DND-41 (cell line): ENCODE measurements at regions not wholly inside any gene's neighbourhood (a gene's known extent, or its start where the extent isn't known, plus 50 kb on each side); places are given as distances from the start of the nearest gene placed in this dataset.

Experiments
- ATAC-seq: fragments of 200-7000 bp; cut with Tn5 transposase; 3 replicates; pipeline ENCODE4 v1.9.1; 2021; ENCODE audit warnings: low read depth; ENCODE audit not compliant: insufficient read depth
- DNase-seq: peaks from one replicate; pipeline ENCODE4 v3.0.0-alpha.2; 2020
- H2AFZ ChIP-seq: 2 replicates; pipeline ENCODE4 v1.6.0; 2012; ENCODE audit warnings: low read depth, low read length
- H3K27ac ChIP-seq: 2 replicates; pipeline ENCODE4 v1.5.1; 2012; ENCODE audit warnings: low read length, inconsistent platforms
- H3K27me3 ChIP-seq: fragments of 200-600 bp; sonication (generic); 2 replicates; pipeline ENCODE4 v1.6.0; 2012; ENCODE audit warnings: low read length, mild to moderate bottlenecking, inconsistent platforms; ENCODE audit not compliant: insufficient read depth, poor library complexity
- H3K36me3 ChIP-seq: 2 replicates; pipeline ENCODE4 v1.5.1; 2012; ENCODE audit warnings: low read length, inconsistent platforms; ENCODE audit not compliant: insufficient read depth
- H3K4me1 ChIP-seq: 2 replicates; pipeline ENCODE4 v1.5.1; 2012; ENCODE audit warnings: mild to moderate bottlenecking, low read length; ENCODE audit not compliant: insufficient read depth
- H3K4me2 ChIP-seq: 2 replicates; pipeline ENCODE4 v1.6.0; 2012; ENCODE audit warnings: mild to moderate bottlenecking, moderate library complexity, low read length, inconsistent platforms; ENCODE audit not compliant: insufficient read depth
- H3K4me3 ChIP-seq, 2 experiments: fragments of 200-600 bp in 1 of 2; shearing (Covaris generic) in 1 of 2; 2 replicates each; pipeline ENCODE4 v1.5.1; 2012 to 2016; ENCODE audit warnings: inconsistent platforms in 2 of 2, low read length in 2 of 2, mild to moderate bottlenecking in 2 of 2, low read depth in 1 of 2, moderate library complexity in 1 of 2
- H3K79me2 ChIP-seq: 2 replicates; pipeline ENCODE4 v1.6.0; 2012; ENCODE audit warnings: low read length, inconsistent platforms; ENCODE audit not compliant: insufficient read depth
- H3K9ac ChIP-seq: 2 replicates; pipeline ENCODE4 v1.6.0; 2012; ENCODE audit warnings: low read depth, mild to moderate bottlenecking, inconsistent platforms, low read length, moderate library complexity
- H3K9me3 ChIP-seq: 2 replicates; pipeline ENCODE4 v1.5.1; 2012; ENCODE audit warnings: low read length, moderate library complexity, mild to moderate bottlenecking, inconsistent platforms; ENCODE audit not compliant: insufficient read depth, severe bottlenecking
- H4K20me1 ChIP-seq: 2 replicates; pipeline ENCODE4 v1.6.0; 2012; ENCODE audit warnings: low read length; ENCODE audit not compliant: insufficient read depth
- EZH2 ChIP-seq: IDR thresholded peaks from 3 replicates; pipeline ENCODE4 v1.6.1; 2012; ENCODE audit warnings: borderline replicate concordance, low read depth, mild to moderate bottlenecking, moderate library complexity, low read length, inconsistent platforms; ENCODE audit not compliant: severe bottlenecking
- TF ChIP-seq, protein P1 (sequence below): IDR thresholded peaks from 2 replicates; pipeline ENCODE4 v1.5.1; 2012; ENCODE audit warnings: borderline replicate concordance, low read length, moderate library complexity, mild to moderate bottlenecking; ENCODE audit not compliant: poor library complexity, severe bottlenecking; ENCODE audit errors: extremely low read depth

DNA sequence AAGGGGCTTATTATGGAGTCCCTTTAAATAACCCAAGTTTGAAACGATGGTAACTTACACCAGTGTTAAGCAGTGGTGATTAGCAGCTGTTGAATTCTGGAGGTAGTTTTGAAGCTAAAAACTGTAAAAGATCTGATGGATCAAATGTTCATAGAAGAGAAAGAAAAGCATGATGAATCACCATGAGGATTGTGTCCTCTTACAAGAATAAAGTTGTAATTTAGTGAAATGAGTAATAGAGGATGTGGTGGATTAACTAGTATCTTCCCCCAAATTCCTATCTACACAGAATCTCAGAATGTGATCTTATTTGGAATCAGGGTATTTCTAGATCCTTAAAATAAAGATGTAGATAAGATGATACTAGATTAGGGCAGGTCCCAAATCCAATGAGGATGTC, 1138.2 kb upstream of the TMEFF2 start:
- Histone ChIP-seq H3K36me3 (no peaks in the 10 kb centered on the region), H3K79me2 (no peaks in the 10 kb centered on the region), H3K9ac (no peak overlapping the region), H3K9me3 (no peaks in the 10 kb centered on the region), H3K4me2 (no peak overlapping the region), H3K27me3 (no peaks in the 10 kb centered on the region), H2AFZ (no peak overlapping the region), H4K20me1 (no peaks in the 10 kb centered on the region), H3K27ac (no peak overlapping the region), H3K4me1 (peaks cover 6% of the 10 kb centered on the region; the same call in 1 of the 2 replicates), H3K4me3 (no peak overlapping the region)
- DNase-seq (no peak), ATAC-seq (no peak)
- no peak for TF ChIP-seq EZH2
- TF ChIP-seq, protein P1, sequence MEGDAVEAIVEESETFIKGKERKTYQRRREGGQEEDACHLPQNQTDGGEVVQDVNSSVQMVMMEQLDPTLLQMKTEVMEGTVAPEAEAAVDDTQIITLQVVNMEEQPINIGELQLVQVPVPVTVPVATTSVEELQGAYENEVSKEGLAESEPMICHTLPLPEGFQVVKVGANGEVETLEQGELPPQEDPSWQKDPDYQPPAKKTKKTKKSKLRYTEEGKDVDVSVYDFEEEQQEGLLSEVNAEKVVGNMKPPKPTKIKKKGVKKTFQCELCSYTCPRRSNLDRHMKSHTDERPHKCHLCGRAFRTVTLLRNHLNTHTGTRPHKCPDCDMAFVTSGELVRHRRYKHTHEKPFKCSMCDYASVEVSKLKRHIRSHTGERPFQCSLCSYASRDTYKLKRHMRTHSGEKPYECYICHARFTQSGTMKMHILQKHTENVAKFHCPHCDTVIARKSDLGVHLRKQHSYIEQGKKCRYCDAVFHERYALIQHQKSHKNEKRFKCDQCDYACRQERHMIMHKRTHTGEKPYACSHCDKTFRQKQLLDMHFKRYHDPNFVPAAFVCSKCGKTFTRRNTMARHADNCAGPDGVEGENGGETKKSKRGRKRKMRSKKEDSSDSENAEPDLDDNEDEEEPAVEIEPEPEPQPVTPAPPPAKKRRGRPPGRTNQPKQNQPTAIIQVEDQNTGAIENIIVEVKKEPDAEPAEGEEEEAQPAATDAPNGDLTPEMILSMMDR = no peak

DNA sequence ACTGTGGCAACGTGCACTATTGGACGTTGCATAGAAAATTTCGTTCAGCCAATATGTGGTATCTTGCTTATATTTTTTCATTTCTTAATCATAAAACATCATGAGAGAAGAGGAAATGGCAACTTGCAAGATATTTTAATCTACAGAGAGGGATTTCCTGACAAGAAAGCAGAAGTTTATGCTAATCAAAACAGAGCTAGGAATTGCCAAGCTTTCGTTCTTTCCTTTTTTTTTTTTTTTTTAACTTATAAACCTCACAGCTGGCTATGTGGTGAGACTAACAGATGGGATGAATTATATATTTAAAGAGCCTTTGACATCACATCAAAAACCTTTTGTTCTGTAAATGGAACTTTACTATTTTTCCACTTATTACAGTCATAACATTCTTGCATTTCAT, 1136.9 kb upstream of the TMEFF2 start:
- H2AFZ ChIP-seq = no peak overlapping the region
- TF ChIP-seq EZH2 = no peak
- TF ChIP-seq, protein P1 = no peak
- H3K4me2 ChIP-seq = no peak overlapping the region
- H3K4me3 ChIP-seq = no peak overlapping the region
- H3K27ac ChIP-seq = no peak overlapping the region
- H3K4me1 ChIP-seq = peaks cover 6% of the 10 kb centered on the region; the same call in 1 of the 2 replicates
- H4K20me1 ChIP-seq = no peaks in the 10 kb centered on the region
- no peak for ATAC-seq
- H3K36me3 ChIP-seq = no peaks in the 10 kb centered on the region
- no peak for DNase-seq
- no peaks in the 10 kb centered on the region for H3K27me3 ChIP-seq
- no peaks in the 10 kb centered on the region for H3K79me2 ChIP-seq
- H3K9me3 ChIP-seq = no peaks in the 10 kb centered on the region
- H3K9ac ChIP-seq = no peak overlapping the region

DNA sequence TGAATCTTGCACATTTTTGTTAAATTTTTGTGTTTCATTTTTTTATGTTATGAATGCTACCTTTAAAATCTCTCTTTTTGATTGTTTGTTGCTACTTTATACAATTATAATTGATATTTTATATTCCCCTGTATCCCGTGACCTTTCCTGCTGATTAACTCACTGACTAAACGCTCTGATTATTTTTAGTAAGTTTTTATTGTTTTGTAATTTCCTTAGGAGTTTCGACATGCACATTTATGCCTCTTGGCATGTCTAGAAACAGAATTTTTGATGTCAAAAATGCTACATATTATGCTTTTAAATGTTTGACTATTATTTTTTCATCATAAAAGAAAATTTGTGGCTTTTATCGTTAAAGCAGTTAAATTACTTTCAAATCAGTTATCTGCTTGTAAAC, 1131.6 kb upstream of the TMEFF2 start:
- no peaks in the 10 kb centered on the region for H3K27me3 ChIP-seq
- no peak overlapping the region for H3K4me3 ChIP-seq
- no peak overlapping the region for H2AFZ ChIP-seq
- no peaks in the 10 kb centered on the region for H3K36me3 ChIP-seq
- ATAC-seq (no peak), DNase-seq (no peak)
- H3K79me2 ChIP-seq = no peaks in the 10 kb centered on the region
- H3K4me1 ChIP-seq = 0 out of 2 replicates have a peak, but pooled peaks cover 3% of the 10 kb centered on the region
- TF ChIP-seq, protein P1 = no peak
- TF ChIP-seq EZH2 = no peak
- no peaks in the 10 kb centered on the region for H4K20me1 ChIP-seq
- no peak overlapping the region for H3K4me2 ChIP-seq
- no peak overlapping the region for H3K27ac ChIP-seq
- H3K9ac ChIP-seq = no peak overlapping the region
- no peaks in the 10 kb centered on the region for H3K9me3 ChIP-seq
